GM19238 (cell line): ENCODE measurements at regions not wholly inside any gene's neighbourhood (a gene's known extent, or its start where the extent isn't known, plus 50 kb on each side); places are given as distances from the start of the nearest gene placed in this dataset.
"Not testable (repeated sequence)": the region's sequence is repeated elsewhere in the genome, so short reads cannot be mapped to it uniquely, and the experiment has no call there.

Source experiments
- DNase-seq: peaks from one replicate; pipeline ENCODE4 v3.0.0; 2011; ENCODE audit warnings: low spot score; ENCODE audit not compliant: insufficient read length

DNA sequence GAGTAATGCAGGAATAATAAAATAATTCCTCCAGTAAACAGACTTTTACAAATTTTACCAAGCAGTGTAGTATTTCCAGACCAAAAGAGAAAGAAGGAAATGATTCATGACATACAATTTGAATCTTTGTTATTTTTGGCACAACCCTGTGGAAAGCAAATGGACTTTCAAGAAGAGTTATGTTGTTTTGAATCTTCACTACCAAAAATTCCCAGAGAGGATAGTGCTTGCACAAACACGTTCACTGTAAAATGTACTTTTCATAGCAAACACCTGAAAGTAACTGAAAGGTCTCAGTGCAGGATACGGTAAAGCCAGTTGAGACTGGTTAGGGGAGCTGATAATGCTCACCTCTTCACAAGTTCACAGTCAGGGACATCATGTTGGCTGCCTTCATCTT lies 107.1 kb downstream of the USP22 start:
- DNase-seq: no peak

DNA sequence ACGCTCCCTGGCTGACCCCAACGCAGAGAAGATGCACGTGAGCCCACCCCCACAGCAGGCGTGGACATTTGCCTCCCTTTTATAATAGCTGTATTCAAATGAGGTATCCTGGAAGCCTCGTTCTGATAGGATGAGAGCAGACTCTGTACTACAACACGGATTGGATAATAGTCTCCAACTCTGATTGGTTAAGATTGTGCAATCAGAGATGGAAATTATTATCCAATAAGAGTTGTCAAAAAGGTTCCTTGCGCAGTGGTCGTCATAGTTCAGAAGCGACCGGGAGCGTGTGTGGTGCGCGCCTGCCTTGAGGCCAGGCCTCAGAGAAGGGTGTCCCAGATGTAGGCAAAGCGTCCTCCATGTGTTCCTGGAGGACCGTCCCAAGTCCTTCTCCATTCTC lies 104.6 kb downstream of the USP22 start:
- DNase-seq: no peak

DNA sequence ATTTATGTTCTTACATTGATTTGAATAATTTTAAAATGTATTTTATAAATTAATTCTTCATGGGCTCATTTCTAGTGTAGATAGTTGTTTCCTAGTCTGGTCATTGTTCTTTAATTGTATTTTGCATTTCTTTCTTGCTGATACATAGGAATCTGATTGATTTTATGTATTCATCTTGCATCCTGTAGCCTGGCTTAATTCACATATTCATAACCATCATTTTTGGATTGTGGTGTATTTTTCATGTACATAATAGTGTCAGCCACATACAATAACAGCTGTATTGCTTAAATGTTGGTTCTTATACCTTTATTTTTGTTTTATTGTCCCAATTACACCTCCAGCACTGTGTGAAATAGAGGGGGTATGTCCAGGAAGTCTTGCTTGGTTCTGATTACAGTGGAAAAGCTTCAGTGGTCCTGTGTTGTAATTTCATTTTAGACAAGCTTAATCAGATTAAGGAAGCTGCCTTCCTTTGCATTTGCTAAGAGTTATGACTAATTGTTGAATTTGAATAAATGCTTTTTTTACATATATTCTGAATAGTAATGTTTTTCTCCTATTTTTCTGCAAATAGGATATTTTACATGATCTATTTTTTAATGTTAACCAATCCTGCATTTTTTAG lies 103.7 kb downstream of the USP22 start:
- DNase-seq: no peak

DNA sequence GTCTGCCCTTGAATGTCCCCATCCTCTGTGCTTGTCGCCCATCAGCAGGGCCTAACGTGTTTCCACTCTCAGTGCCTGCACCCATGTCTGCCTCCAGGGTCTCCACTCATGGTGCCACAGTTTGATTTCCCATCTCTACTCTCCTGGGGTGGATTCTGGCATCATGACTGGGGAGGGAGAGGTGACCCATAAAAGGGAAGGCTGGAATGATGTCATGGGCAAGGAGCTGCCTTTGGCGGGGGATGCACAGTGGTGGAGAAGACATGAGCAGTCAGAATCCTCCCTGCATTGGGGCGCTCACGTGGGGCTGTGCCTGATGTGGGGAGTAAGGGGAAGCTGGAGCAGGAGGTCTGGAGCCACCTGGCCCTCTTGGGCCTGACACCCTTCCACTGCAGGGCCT lies 100.9 kb downstream of the USP22 start:
- no peak for DNase-seq

DNA sequence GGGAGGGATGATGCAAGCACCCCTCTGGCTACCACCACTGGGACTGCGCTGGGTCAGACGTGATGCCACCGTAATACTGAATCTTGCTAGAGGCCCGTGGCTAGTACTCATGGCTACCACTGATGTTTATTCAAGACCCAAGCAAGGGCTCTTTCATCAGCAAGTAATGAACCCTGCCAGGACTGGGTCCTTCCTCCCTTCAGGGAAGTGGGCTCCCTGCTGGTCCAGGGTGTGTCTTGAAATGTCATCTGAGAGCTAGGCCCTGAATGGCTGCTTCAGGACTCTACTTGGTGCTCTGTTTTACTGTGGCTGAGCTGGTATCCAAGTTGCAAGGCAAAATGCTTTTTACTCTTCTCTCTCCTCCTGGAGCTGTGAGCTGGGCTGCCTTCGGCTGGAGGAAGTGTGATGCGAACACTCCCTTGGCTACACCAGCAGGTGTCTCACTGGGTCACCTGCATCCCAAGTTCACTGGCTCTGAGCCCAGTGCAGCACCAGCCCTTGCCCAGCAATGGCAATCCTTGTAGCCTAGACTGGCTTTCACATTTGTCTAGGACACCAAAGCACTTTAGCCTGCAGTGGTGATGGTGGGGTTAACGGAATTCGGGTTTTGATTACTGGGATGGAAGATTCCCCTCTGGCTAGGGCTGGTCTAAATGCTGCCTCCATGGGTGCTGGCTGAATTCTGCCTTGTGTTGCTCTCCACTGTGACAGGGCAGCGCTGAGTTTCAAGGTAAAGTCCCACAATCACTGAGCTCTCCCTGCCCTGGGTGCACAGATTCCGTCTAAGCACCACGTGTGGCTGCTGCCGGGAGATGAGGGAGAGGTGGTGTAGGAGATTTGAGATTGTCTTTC lies 98.6 kb downstream of the USP22 start:
- DNase-seq: no peak

DNA sequence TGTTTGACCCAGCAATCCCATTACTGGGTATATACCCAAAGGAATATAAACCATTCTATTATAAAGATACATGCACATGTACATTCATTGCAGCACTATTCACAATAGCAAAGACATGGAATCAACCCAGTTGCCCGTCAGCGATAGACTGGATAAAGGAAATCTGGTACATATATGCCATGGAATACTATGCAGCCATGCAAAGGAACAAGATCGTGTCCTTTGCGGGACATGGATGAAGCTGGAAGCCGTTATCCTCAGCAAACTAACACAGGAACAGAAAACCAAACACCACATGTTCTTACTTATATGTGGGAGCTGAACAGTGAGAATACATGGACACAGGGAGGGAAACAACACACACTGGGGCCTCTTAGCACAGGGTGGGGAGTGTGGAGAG lies 95.1 kb downstream of the USP22 start:
- not testable (repeated sequence) for DNase-seq

DNA sequence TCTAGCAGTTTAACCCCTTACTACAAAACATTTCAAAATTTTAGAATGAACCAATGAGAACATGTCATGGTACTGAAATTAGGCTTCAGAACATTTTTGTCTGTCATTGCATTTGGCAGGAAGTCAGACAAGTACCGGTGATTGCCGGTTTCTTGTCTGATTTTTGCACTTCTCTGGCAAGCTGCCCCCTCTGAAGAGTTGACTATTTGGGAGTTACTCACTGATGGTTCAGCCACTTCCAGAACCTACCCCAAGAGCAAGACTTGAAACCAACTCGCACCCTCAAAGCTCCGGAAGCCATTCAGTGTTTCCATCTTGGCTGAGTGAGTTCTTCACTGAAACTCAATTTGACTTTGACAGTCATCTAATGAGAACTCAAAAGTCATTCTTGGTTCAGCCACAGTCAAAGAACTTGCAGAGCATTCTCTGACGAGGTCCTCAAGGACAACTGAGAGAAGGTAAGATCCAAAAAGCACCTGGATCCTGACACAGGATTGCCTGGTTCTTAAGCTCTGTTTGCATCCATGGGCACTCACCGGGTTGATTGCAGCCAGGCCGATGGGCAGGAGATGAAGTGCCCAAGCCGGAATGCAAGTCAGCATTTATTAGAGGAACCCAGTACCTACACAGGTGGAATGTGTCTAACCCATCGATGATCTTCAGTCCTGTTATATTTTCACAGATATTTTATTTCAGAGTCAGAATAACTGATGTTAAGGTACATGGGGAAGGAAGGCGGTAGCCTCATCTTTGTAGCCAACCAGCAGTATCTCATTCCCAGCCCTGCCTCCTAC lies 93.6 kb downstream of the USP22 start:
- no peak for DNase-seq
